ENCODE measurements at regions not wholly inside any gene's neighbourhood (a gene's known extent, or its start where the extent isn't known, plus 50 kb on each side); places are given as distances from the start of the nearest gene placed in this dataset.

- no peak for DNase-seq
Observed at GRCh38 chr2:137729305-137729704, 235.0 kb upstream of the HNMT start.

- no peak for DNase-seq
Observed at GRCh38 chr2:137737559-137737958, 226.7 kb upstream of the HNMT start.

DNA sequence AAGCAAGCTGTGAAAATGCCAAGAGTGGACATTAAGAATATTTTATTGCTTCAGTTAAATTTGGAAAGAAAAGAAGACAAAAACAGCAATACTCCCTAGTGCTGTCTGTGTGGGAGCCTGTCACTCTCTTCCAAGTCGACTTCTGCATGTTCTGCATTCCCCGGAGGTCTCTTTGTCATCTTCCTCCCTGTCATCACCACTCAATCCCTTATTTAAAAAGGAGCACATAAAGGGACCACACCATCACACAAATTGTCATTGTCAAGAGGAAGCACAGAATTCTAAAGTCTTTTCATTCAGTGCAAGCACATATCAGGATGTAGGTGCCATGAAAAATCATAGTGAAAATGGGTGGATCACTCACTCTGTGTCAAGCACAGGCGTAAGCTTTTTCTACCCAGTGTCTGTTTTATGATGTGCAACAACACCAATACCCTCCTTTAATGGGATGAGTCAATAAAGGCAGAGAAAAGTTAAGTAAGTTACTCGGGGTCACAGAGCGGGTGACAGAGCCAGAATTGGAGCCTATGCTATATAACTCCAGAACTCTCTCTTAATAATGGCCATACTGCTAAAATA, 222.4 kb upstream of the HNMT start:
- no peak for DNase-seq

- no peak for DNase-seq
Observed at GRCh38 chr2:137747509-137747908, 216.8 kb upstream of the HNMT start.

DNA sequence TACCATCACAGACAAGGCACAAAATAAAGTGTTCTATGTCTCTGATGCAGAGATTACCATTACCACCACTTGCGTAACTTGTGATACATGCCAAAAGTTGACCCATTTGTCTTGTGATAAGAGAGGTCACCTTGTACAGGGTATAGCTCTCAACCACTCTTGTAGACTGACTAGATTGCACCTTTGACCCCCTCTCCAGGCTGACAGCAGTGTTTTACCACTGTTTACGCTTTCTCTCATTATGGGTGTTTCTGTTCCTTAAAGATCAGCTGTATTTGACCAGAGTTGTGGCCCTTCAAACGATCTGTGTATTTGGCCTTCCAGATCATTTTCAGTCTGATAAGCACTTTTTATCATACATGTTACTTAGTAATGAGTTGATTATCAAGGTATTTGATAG, 215.7 kb upstream of the HNMT start:
- no peak for DNase-seq

DNA sequence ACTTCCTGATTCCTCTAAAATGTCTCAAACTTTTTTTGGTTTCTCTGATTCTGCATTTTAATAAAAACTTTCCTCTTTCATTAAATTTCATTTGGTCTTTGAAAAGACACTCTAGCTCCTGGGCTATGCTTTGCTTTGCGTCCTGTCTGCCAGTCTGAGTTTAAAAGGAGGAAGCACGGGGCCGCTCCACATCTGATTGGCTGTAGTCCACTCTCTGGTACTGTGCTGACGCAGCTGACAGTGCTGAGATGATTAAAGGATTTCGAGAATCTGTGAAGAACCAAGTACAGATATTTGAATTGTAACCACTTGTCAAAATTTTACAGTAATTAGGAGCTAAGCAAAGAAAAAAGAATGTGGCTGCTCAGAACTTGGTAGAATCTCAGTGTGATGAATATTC, 199.6 kb upstream of the HNMT start:
- peak; percentile 10 for DNase-seq

- DNase-seq = no peak
Observed at GRCh38 chr2:137769406-137769805, 194.9 kb upstream of the HNMT start.

- no peak for DNase-seq
Observed at GRCh38 chr2:137770166-137770565, 194.1 kb upstream of the HNMT start.

DNA sequence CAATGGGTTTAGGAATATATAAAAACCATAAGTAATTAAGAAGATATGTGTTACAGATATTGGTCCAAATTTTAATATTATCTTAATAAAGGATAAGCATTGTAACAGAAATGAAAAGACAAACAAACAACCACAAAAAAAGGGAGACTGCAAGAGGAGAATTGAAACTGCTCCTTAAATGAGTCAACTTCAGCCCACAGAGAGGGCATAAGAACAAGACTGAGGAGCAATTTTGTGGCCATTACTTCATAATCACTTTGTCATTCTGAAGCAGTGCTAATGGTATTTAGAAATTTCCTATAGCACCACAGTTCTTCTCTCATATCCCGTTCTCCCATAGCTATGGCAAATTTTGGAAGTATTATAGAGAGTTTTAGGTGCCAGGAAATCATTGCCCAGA, 193.2 kb upstream of the HNMT start:
- DNase-seq = no peak

DNA sequence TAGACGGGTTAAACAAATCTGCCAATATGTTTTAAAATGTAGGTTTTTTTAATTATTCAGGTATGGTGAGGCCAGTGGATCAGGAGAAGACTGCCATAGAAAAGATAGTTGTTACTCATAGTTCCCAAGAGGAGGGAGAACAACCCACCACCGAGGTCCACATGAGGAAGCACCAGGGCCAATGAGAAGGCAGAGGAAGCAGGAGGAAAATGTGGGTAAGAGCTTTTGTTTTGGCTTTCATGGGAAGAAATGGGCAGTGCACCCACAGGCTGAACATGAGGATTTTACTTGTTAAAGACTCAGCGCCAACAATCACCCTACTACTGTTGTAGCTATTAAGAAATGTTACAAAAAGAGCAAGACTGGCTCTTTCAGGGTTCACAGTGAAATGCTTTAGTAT, 191.8 kb upstream of the HNMT start:
- DNase-seq = no peak

DNA sequence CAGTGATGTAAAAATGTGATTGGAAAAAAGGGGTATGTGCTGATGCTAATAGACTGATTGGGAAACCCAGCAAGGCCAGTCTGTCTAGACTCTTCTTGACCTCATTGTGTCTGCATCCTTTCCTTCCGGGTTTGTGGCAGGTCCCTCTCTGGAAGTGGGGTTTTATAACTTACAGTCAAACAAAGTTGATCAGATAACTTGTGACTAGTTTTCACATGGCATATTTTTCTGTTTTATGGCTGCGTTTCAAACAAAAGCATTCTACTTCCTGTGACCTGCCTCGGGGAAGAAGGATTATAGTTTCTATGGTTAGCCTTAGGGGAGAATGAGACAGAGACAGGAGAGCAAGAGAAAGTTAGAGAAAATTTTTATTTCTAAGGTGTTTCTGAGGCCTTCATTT, 188.7 kb upstream of the HNMT start:
- DNase-seq = no peak

DNA sequence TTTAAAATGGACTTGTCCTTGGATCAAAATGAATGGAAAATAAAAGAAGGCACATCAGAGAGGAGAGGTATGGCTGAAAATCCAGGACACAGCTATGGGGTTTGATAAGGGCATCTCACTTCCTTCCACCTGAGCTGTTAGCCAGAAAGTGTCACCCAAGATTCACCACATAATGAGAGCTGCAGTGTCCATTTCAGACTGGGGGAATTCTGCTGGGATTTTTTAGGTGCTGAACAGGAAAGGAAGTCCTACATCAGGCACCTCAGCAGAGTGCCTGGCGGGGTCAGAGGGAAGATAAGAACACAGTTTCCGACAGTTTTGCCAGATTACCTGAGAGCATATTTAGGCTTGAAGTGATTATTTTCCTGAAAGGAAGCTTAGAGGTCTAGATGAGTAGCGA, 187.6 kb upstream of the HNMT start:
- DNase-seq = no peak

DNA sequence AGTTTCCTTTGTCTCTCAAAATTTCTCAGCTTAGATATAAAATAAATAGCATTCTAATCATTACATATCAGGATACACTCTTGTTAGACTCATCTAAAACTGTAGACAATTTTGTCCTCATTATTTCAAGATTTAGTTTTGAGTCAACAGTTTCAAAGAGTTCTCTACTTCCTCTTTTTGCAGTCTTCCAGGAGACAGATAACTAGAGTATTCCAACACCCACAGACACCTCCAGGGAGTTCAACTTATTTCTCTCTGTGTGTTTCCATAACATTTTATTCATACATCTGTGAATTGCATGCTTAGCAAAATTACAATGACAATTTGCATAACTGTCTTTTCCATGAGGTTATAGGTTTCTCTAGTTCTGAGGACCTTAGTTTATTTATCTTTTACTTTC, 166.6 kb upstream of the HNMT start:
- no peak for DNase-seq

GRCh38 chr2:137799600-137799999, 164.7 kb upstream of the HNMT start:
- no peak for DNase-seq

DNA sequence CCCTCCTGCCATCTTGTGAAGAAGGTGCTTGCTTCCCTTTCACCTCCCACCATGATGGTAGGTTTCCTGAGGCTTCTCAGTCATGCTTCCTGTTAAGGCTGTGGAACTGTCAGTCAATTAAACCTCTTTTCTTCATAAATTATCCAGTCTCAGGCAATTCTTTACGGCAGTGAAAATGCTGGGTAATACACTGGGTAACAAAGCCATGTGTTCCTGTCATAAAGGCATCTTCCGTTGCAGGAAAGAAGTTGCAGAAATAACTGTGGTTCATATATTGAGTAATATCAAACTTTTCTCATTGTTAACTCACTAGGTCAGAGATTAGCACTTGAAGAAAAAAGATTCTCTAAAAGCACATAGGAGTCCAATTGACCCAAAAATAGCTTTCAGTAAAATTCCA, 163.9 kb upstream of the HNMT start:
- DNase-seq = no peak

- DNase-seq = no peak
Observed at GRCh38 chr2:137801228-137801627, 163.0 kb upstream of the HNMT start.

DNA sequence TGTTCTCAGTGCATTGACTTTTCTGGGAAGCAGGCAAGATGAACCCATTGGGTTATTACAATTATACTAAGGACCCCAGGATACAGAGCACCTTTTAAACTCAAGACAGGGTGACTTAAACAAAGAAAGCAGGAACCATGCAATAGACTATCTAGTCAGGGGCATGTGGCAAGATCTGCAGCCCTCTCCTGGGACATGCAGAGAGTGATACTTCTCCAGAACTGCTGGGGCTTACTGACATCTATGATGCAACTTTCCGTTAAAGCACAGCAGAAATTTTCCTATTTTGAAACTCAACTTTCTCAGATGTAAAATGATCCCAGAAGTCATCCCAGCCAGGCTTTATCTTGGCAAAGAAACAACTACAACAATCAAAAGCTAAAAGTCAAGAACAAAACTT, 162.2 kb upstream of the HNMT start:
- DNase-seq = no peak

DNA sequence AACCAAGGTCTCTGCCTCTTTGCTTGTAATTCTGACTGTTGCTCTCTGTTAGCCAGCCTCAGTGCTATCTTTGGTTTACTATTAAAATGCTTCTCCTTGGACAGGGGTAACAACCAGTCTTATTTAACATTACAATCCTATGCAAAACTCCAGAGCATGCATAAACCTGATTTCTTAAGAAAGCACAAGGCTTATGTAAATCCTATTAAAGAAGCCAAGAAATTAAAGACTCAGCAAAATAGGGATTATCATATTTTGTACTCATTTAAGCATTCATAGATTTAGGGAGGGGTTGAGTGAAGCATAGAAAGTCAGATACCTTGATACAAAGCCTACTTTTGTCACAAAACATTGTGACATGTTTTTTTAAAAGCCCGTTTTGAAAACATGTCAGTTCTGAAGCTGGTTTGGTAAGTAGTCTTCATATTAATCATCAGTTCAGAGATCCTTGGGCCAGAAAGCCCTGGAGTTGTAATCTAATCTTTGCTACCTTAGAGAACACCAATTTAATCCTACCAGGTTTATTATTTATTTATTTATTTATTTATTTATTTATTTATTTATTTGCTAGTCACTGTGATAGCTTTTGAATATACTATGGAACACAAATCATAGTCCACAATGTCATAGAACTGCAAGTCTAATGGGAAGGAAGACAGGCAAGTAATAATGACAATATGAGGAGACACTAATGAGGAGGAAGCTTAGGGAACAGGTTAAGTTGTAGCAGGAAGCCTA, 158.0 kb upstream of the HNMT start:
- DNase-seq = no peak

DNA sequence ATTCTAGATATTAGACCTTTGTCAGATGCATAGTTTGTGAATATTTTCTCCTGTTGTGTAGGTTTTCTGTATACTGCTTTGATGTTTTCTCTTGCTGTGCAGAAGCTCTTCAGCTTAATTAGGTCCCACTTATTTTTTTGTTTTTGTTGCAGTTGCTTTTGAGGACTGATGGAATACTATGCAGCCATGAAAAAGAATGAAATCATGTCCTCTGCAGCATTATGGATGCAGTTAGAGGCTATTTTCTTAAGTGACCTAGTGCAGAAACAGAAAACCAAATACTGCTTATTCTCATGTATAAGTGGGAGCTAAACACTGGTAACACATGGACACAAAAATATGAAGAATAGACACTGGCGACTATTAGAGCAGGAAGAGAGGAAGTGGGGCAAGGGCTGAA, 155.0 kb upstream of the HNMT start:
- no peak for DNase-seq

- DNase-seq = no peak
Observed at GRCh38 chr2:137809837-137810236, 154.4 kb upstream of the HNMT start.

GRCh38 chr2:137812517-137812916, 151.8 kb upstream of the HNMT start:
- DNase-seq = no peak

- no peak for DNase-seq
Observed at GRCh38 chr2:137813176-137813575, 151.1 kb upstream of the HNMT start.

- no peak for DNase-seq
Observed at GRCh38 chr2:137817058-137817457, 147.2 kb upstream of the HNMT start.

DNA sequence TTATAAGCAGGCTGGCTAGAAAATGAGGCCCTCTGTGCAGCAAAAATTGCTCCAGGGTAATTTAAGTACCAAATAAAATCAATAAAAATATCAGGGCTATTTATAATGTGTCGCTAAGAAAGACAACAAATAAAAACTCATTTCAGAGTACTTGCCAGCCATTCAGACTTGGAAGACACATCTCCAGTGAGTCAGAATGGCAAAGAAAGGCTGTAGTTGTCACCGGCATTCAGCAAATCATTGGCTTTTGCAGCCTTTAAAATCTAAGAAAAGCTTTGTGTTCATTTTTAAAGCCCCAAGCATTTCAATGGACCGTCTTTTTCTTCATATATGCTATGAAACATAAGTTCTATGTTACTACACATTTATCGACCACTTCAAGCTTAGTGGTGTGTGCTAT, 141.1 kb upstream of the HNMT start:
- no peak for DNase-seq

GRCh38 chr2:137824501-137824900, 139.8 kb upstream of the HNMT start:
- DNase-seq = no peak

Measured in NCI-H2227 treated with DMSO at 0.1 percent for 48 hours (cell line).